Ovary (tissue), 7 donors: ENCODE measurements at regions not wholly inside any gene's neighbourhood (a gene's known extent, or its start where the extent isn't known, plus 50 kb on each side); places are given as distances from the start of the nearest gene placed in this dataset.

Experiments used
- DNase-seq, 5 donors: peaks; one replicate each; pipeline ENCODE4 v3.0.0-alpha.2; 2019 to 2020
- H3K27ac ChIP-seq, 2 donors: fragments of 200-600 bp; one replicate each; pipeline versions ENCODE4 v1.5.1 to v1.8.0; 2019 to 2022
- H3K27me3 ChIP-seq: fragments of 200-600 bp; one replicate; pipeline ENCODE4 v1.8.0; 2022
- H3K36me3 ChIP-seq: fragments of 200-600 bp; sonication (generic); one replicate; pipeline ENCODE4 v1.5.1; 2019
- H3K4me1 ChIP-seq: one replicate; pipeline ENCODE4 v1.8.1; 2013; ENCODE audit warnings: mild to moderate bottlenecking, moderate library complexity; ENCODE audit not compliant: insufficient read depth
- H3K4me3 ChIP-seq: fragments of 200-600 bp; sonication (generic); one replicate; pipeline ENCODE4 v1.5.1; 2017
- H3K9me3 ChIP-seq, 2 donors: fragments of 200-600 bp in 1 of 2; sonication (generic) in 1 of 2; one replicate each; pipeline versions ENCODE4 v1.5.1 to v1.8.1; 2013 to 2019; ENCODE audit warnings: mild to moderate bottlenecking in 1 of 2, moderate library complexity in 1 of 2
- EP300 ChIP-seq: sonication (generic); formaldehyde crosslinking; IDR thresholded peaks from one replicate; pipeline ENCODE4 v1.6.1; 2017; ENCODE audit warnings: antibody characterized with exemption
- POLR2A ChIP-seq: fragments of 450-650 bp; IDR thresholded peaks from one replicate; pipeline ENCODE4 v1.6.1; 2017; ENCODE audit warnings: antibody characterized with exemption, mild to moderate bottlenecking, moderate library complexity
- WGBS, 3 donors: extraction: QIAGEN DNeasy Blood & Tissue Kit in 1 of 3; methylation state at CpG; one replicate each; pipeline versions ENCODE4 v1.1.5 to v1.1.7; 2013 to 2017; 5-methylcytosine and 5-hydroxymethylcytosine counted together
- intact Hi-C, 4 donors: fragments of 100-400 bp; cut with DNase I; formaldehyde crosslinking; loops; one replicate each; pipeline versions ENCODE4 v1.11.0 to v1.15.1; 2022 to 2023
- TF ChIP-seq, protein P1 (sequence below), 3 donors: fragments of 450-650 bp in 2 of 3; fragments of 200-600 bp in 1 of 3; IDR thresholded peaks; one replicate each; pipeline versions ENCODE4 v1.5.1 to v1.8.0; 2016 to 2022; ENCODE audit warnings: antibody characterized with exemption in 3 of 3, mild to moderate bottlenecking in 1 of 3
- donor health status: DM: no; HTN: no; CAD: no; lungs with moderate emphysema.
- donor health status: DM: no; HTN: no; CAD: no.
- donor health status: Bipolar disorder and iron deficiency.
- donor health status: DM: no; HTN: no; CAD: no.
- donor health status: DM: yes; HTN: yes; CAD: no.

GRCh38 chr4:187212446-187213080 is 488.9 kb upstream of the FAT1 start:
- H3K9me3 ChIP-seq: no peaks in the 10 kb centered on the region
- no peaks in the 10 kb centered on the region for H3K36me3 ChIP-seq
- intact Hi-C loops: no loop called here

GRCh38 chr4:187215438-187215837 is 491.8 kb upstream of the FAT1 start:
- WGBS, 3 donors: 94 to 96% (median 94%) methylated on average over 17 of the region's 17 CpGs
- no peaks in the 10 kb centered on the region for H3K4me1 ChIP-seq
- H3K36me3 ChIP-seq: no peaks in the 10 kb centered on the region
- H3K4me3 ChIP-seq: no peak overlapping the region
- H3K9me3 ChIP-seq: no peaks in the 10 kb centered on the region
- DNase-seq: no peak
- no peak overlapping the region for H3K27ac ChIP-seq
- intact Hi-C loops: no loop called here
- no peaks in the 10 kb centered on the region for H3K27me3 ChIP-seq
- TF ChIP-seq POLR2A: no peak
- TF ChIP-seq, protein P1, sequence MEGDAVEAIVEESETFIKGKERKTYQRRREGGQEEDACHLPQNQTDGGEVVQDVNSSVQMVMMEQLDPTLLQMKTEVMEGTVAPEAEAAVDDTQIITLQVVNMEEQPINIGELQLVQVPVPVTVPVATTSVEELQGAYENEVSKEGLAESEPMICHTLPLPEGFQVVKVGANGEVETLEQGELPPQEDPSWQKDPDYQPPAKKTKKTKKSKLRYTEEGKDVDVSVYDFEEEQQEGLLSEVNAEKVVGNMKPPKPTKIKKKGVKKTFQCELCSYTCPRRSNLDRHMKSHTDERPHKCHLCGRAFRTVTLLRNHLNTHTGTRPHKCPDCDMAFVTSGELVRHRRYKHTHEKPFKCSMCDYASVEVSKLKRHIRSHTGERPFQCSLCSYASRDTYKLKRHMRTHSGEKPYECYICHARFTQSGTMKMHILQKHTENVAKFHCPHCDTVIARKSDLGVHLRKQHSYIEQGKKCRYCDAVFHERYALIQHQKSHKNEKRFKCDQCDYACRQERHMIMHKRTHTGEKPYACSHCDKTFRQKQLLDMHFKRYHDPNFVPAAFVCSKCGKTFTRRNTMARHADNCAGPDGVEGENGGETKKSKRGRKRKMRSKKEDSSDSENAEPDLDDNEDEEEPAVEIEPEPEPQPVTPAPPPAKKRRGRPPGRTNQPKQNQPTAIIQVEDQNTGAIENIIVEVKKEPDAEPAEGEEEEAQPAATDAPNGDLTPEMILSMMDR (IDR thresholded peaks at IDR 0.05): no peak
- no peak for TF ChIP-seq EP300

More at GRCh38 chr4:187212446-187213080, 488.9 kb upstream of the FAT1 start:
- H3K27me3 ChIP-seq: no peaks in the 10 kb centered on the region
- no peaks in the 10 kb centered on the region for H3K4me1 ChIP-seq
- no peak for TF ChIP-seq POLR2A
- TF ChIP-seq, protein P1 (IDR thresholded peaks at IDR 0.05): no peak
- no peak for TF ChIP-seq EP300
- no peak overlapping the region for H3K4me3 ChIP-seq
- no peak for DNase-seq
- H3K27ac ChIP-seq: no peak overlapping the region
- 42 to 68% (median 47%) methylated on average over 9 of the region's 9 CpGs for WGBS, 3 donors

DNA sequence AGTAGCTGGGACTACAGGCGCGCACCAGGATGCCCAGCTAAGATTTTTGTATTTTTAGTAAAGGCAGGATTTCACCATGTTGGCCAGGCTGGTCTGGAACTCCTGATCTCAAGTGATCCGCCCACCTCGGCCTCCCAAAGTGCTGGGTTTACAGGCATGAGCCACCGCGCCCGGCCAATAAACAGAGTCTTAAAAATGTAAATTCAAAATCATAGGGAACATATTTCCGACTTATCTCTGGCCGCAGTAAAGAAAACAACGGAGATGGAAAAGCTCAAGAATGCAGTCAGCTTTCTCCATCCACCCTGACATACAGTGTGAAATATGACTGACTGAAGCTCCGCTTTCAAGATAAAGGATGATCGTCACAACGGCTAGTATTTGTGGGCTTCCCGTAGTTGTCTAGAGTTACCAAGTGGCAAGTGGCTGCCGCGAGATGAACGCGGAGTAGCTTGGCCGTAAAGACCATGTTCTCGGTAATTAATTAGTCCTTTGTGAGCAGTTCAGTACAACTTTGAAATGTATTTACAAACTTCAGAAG is 495.1 kb upstream of the FAT1 start:
- Histone ChIP-seq H3K27me3 (no peaks in the 10 kb centered on the region), H3K36me3 (no peaks in the 10 kb centered on the region), H3K4me3 (no peak overlapping the region), H3K4me1 (no peaks in the 10 kb centered on the region), H3K9me3 (no peaks in the 10 kb centered on the region), H3K27ac (no peak overlapping the region)
- intact Hi-C loops: no loop called here
- WGBS, 3 donors: 18 to 42% (median 21%) methylated on average over 20 of the region's 20 CpGs
- no peak for DNase-seq
- TF ChIP-seq EP300: no peak
- no peak for TF ChIP-seq POLR2A
- TF ChIP-seq, protein P1 (IDR thresholded peaks at IDR 0.05): no peak

DNA sequence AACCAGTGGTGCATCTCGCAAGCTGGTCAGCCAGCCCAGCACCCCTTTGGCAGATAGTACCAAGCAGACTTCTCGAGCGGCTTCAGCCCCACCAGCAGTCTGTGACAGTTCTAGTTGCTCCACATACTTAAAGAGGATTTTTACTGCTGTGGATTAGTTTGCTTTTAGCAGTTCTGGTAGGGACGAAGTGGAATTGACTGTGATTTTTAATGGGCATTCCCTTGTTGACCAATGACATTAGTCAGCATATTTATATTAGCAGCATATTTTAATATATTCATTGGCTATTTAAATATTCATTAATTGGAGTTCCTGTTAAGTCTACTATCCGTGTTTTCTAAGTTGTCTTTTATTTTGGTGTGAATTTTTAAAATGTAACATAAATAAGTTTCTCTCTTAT is 500.9 kb upstream of the FAT1 start:
- intact Hi-C loops: no loop called here
- Histone ChIP-seq H3K36me3 (no peaks in the 10 kb centered on the region), H3K9me3 (no peaks in the 10 kb centered on the region), H3K27me3 (no peaks in the 10 kb centered on the region), H3K27ac (no peak overlapping the region), H3K4me3 (no peak overlapping the region), H3K4me1 (no peaks in the 10 kb centered on the region)
- TF ChIP-seq POLR2A (no peak), EP300 (no peak)
- TF ChIP-seq, protein P1 (IDR thresholded peaks at IDR 0.05): no peak
- no peak for DNase-seq
- WGBS, 3 donors: 53 to 75% (median 64%) methylated on average over 5 of the region's 5 CpGs
